ENCODE measurements at regions not wholly inside any gene's neighbourhood (a gene's known extent, or its start where the extent isn't known, plus 50 kb on each side); places are given as distances from the start of the nearest gene placed in this dataset.

DNA sequence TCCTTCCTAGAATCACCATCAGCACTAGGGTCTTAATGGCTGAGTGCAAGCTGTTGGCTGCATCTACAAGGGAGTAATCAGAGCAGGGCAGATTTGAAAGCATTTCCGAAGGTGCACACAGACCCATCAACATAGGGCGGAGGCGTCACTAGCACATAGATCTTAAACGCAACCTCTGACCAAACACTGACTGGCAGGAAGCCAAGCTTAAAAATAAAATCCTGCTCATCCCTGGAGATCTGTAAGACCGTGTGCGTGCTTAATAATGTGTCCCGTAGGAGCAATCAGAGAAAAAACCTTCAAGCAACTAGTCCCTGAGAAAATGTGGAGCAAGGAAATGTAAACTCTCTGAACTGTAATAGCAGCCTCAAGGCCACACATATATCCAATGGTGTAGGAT lies 470.5 kb downstream of the ETS1 start:
- no peak for TF ChIP-seq CTCF (conservative IDR thresholded peaks at IDR 0.05 in 1 of 2, IDR thresholded peaks at IDR 0.05 in 1 of 2; ENCODE audit: extremely low read depth in 1 of 2, insufficient read depth in 1 of 2, low read depth in 1 of 2, low read length in 2 of 2)
- TF ChIP-seq EZH2 (IDR thresholded peaks at IDR 0.05; ENCODE audit: borderline replicate concordance, low read length), result no peak
